ENCODE measurements at regions not wholly inside any gene's neighbourhood (a gene's known extent, or its start where the extent isn't known, plus 50 kb on each side); places are given as distances from the start of the nearest gene placed in this dataset.

DNA sequence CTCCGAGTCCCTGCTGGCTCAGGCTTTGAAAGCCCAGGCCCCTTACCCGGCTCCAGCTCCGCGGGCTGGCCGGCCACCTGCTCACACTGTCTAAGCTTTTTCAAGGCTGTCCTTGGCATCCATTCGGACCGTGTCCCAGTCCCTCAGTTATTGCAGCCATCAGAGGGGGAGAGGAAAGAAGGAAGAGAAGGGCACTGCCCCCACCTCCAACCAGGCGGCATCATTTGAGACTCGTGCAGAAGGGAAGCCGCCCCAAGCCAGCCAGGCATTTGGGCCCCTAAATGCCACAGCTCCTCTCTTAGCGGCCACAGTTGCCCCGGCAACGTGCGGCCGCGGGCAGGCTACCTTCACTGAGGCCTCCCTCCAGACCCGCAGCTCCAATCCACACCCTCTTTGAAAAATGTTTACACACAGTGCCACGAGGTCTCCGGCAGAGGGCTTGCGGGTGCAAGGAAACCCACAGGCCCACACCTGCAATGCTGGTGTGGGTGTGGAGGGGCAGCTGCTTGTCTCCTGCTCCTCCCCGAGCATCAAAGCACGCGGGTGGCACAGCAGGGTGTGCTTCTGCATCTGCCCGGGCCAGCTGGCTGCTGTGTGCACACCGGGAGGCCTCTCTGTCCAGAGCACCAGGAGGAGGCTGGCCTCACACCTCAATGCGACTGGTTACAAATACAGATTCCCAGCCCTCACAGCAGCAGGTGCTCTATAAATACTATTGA lies 124.4 kb downstream of the CTTN start:
- no peak for DNase-seq

DNA sequence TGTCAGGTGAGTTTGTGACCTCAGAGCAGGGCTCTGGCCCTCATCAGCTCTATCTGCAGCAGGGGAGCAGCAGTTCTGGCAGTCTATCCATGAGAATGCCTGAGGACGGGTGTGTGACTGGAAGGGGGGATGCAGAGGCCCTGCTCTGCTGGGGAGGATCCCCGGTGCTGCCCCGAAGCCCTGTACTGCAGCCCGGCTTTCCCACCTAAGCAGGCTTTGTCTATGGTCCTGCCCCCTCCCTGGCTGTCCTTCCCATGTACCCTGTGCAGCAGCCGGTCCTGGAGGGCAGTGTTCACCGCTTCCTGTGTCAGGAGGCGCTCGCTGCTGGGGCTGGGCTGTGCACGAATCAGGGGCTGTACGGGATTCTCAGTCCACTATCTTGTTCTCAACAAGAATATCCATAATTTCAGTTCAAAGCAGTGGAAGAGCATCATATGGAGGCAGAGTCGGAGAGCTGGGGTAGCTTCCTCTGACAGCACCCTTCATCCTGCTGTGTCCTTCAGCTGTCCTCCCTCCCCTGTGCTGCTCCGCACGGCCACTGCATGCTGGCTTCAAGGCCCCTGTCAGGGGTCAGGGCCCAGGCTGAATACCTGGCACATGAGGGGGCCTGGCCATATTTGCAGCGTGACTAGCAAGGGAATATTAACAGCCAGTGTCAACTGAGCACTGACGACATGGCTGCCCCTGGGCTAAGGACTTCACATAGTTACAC lies 125.2 kb downstream of the CTTN start:
- no peak for DNase-seq

DNA sequence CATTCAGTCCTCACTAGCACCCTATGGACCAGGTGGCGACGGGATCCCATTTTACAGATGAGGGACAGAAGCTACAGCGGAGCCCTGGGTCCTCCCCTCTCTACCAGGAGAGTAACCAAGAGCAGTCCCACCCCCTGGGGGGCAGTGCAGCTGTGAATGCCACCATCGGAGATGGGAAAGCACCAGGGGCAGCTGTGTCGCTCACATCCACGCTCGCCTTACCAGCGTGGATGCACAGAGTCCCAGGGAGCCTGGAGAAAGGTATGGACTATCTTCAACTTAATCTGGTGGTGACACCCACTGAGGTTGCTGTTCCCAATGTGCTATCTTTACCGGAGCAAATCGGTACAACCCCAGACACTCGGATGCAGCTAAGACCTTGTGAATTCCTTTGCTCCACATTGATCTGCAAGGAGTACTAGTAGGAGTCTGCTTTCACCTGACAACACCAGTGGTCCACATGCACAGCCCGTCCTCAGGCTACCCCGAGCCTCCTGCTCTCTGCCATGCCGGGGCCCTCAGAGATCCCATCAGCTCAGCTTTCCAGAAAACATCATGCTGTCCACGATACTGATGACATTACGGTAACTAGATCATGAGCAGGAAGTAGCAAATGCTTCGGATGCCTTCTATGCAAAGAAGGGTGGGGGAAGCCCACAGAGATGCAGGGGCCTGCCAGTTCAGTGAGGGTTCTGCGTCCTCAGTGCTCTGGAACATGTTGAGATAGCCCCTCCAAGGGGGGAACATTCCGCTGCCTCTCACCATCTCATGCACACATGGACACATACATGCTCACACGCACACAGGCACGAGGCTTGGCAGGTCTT lies 126.0 kb downstream of the CTTN start:
- no peak for DNase-seq

DNA sequence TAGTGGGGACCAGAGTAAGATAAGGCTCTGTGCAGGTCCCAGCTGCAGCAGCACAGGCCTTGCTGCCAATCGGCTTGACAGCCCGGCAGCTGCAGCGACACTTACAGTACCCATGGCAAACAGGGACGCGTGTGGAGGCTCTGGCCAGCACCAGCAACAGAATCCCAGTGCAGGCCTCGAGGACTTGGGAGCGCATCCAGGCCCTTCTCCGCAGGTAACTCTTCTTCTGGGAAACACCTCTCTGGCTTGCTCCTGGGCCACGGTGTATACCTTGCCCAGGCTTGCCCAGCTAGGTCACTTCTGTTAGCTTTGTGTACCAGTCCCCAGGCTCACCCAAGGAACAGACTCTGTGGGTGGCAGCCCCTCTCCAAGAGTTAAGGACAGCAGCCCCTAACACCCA lies 126.7 kb downstream of the CTTN start:
- DNase-seq: no peak

DNA sequence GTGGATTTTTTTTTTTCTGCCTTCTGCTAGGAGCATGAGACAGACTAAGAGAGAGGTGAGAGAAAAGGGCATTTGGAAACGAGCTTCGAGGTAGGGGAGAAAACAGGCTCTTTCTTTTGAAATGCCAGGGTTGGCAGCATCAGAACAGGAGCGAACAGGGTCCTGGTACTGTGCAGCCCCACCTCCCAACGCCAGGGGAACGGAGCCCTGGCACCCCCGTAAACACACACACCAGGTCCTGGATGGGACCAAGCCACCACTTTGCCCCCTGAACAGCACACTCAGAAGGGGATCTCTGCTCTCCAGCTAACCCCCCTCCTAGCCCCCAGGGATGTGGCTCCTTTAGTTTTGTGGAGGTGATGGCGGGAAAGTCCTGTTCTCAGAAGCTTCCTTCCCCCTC lies 127.1 kb downstream of the CTTN start:
- DNase-seq: no peak

DNA sequence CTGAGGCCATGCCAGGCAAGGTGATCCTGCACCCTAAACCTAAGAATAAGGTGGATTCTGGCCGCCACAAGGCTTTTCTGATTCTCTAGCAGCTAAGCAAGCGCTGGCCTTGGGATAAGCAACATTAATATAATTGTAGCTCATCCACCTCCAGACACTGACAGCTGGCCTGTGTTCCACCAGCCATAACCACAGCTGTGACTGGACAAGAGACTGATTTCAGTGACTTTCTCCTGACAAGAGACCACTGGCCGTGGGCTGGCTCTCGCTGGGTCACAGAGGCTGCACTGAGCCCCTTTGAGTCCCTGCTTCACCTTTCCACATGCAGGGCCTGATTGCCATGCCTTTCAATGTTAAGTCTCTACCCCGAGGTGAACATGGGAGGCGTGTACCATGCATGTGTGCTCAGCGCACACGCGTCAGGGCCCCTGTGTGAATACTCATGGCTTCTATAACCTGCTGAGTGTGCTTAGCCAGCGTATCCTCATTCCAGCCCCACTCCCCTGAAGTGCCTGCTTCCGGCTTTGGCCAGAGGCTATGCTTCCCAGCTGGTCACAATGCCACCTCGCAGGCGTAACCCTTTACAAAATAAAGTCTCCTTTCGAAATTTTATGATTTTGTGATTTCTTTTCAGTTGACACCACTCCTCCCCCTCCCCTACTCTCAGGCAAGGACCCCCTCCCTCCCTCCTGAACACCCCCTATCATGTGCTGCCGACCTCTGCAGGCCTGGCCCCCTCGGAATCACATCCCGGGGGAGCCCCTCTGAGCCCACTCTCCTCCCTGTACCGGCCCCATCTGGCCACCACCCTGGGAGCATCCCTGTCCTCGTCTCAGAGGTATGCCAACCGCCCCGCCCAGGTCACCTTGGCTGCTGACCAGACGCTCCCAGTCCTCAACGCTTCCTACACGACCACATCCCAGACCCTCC lies 128.1 kb downstream of the CTTN start:
- DNase-seq: no peak

DNA sequence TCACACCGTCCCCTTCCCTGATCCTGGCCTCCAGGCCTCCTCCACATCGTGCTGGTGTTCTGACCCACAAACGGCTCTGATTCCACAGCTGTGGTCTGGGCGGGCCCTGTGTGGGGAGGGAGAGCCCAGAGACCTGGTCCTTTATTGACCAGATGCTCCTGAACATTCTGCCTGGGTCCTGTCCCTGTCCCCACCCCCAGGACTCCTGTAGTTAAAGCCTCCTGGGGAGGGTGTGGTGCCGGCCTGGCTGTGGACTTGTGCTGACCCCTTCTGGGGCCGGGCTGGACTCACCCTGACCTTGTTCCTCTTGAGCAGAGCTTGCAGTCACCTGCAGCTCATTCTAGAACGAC lies 128.7 kb downstream of the CTTN start:
- DNase-seq: no peak

DNA sequence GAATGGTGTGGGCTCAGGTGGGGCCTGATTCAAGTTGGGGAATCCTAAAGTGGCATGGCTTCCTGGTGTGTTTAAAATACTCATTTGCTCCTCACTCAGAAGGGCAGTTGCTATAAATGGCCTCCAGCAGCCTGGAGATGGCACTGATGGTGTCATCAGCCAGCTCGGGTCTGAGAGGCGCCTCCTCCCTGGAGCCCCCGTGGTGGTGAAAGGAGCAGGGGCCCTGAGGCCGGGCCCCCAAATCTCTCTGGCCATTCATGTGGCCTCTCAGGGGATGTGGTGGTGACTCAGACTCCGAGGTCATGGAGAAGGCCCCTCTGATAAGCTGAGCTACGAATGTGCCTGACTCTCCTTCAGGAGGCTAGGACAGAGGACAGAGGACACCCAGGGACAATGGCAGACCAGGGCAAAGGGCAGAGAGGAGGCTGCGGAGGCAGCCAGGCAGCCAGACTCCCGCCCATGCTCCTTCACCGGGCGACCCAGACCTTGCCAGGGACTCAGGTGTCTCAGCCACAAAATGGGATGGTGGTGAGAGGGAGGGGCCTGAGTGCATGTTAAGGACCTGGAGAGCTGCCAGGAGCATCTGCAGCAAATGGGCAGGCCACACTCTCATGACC lies 129.2 kb downstream of the CTTN start:
- no peak for DNase-seq

DNA sequence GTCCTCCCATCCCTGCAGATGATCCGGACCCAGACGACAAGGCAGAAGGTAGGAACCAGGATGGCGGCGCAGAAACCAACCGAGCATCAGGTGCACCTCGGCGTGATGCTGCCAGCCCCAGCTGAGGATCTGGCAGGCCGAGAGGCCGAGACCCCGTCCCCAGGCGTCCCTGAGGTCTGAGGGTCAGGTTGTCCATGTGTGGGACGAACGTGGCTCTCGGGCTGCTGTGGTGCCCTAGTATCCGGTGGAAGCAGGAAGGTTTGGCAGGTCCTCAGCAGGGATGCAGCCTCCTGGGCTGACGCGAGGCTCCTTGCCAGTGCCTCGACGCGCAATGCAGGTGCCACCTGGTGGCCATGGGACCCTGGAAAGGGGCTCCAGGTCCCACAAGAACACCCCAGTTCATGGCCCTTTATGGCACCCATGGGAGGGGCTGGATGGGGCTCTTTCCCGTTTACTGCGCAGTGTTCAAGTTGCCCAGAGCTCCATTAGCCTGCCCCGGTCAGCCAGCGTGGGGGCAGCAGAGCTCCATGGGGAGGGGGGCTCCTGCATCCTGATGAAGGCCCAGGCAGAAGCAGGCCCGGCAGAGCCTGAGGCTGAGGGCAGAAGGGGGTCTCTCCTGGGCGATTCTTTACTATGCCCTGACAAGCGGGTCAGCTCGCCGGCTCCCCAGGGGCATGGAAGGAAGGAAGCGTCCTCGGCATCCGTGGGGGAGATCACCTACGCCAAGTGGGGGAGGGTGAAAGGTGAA lies 129.9 kb downstream of the CTTN start:
- DNase-seq: no peak

DNA sequence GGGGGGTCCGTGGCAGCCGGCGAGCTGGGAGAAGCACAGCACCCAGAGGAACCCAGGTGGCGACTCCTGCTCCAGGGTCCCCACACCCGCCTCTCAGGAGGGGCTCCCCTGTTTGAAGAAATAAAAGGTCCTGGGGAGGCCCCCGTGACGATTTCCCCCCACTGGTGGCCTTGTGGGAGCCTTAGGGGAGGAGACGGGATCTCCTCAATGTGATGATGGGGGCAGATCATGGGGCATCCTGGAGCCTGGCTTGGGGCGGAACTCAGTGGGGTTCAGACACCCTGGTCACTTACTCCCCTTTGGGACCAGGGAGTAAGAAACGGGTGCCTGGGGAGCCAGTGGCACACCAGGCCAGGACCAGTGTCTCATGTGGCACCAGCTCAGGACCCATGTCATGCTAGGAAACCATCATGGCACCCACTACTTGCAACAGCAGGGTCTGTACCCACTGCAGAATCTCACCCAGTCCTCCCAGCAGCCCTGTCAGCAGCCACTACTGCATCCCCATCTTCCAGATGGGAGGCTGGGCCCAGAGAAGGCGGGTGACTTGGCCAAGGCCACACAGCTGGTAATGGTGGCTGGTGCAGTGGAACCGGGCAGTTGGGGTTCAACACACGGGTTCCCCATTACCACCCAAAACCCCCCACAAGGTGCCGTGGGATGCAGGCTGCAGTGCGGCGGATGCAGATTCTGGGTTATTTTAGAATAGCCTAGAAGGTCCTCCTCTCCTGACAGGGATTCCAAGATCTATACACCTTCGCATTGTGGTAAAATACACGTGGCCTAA lies 130.7 kb downstream of the CTTN start:
- no peak for DNase-seq

DNA sequence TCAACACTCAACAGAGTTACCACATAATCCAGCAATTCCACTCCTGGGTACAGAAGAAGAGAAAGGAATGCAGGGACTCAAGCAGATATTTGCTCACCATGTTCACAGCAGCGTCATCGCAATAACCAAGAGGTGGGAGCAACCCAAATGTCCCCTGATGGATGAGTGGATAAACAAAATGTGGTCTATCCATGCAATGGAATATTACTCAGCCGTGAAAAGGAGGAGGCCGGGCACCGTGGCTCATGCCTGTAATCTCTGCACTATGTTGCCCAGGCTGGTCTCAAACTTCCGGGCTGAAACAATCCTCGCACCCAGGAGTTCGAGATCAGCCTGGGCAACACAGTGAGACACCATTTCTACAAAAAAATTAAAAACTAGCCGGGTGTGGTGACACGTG lies 131.7 kb downstream of the CTTN start:
- DNase-seq: no peak

DNA sequence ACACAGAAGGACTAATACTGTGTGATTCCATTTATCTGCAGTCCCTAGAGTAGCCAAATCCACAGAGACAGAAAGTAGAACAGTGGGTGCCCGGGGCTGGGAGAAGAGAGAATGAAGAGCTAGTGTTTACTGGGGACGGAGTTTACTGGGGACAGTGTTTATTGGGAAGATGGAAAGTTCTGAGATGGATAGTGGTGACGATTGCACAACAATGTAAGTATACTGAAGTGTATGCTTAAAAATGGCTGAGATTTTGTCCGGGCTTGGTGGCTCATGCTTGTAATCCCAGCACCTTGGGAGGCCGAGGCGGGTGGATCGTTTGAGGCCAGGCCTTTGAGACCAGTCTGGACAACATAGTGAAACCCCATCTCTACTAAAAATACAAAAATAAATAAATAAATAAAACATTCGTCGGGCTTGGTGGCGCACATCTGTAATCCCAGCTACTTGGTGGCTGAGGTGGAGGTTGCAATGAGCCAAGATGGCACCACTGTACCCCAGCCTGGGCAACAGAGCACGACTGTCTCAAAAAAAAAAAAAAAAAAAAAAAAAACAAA lies 132.4 kb downstream of the CTTN start:
- no peak for DNase-seq

DNA sequence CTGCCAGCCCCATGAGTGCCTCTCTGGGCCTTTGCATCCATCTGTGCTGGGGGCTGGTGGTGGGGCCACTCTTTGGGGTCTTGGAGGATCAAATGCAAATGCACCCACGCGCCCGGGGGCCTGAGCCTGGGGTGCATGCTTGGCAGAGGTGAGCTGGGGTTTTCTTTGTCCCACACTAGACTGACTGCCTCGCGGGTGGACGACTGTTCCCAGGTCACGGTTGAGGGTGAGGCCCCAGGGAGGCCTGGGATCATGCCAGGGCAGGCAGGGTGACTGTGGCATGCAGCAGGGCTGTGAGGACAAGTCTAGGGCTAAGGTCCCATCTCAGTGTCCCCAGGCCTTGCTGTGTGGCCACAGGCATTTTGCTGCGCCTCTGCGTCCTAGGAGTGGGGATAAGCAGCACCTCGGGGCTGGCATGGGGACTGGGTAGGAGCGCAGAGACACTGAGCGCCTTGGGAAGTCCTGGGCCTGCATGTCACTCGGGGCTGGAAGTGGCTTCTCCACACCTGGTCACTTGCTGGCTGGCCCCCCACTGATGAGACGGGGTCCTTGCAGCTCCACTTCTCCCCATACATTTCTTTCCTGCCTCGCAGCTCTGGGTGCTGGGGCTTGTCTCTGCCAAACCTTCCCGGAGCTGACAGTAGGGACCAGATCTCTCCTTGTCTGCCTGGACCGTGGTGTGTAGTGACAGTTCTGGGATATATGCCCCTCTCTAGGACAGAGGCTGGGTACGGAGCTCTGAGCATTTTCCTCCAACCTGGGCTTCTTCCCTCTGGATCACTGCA lies 133.1 kb downstream of the CTTN start:
- no peak for DNase-seq

DNA sequence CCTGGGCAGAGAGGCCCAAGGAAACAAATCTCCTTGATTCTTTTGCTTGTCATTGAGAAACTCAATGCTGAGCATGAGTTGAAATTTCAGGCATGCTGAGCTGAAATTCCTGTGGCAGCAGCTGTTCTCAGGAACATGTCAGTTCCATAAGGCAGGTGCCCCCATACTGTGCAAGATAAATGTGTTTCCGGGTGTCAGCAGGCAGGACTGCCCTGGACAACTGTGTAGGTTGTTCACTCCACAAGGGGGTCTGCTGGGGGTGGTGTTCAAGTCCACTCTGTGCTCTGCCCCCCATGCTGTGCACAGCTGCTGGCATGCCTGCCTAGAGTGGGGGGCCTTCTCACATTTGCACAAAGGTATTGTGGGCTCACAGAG lies 133.7 kb downstream of the CTTN start:
- DNase-seq: no peak

DNA sequence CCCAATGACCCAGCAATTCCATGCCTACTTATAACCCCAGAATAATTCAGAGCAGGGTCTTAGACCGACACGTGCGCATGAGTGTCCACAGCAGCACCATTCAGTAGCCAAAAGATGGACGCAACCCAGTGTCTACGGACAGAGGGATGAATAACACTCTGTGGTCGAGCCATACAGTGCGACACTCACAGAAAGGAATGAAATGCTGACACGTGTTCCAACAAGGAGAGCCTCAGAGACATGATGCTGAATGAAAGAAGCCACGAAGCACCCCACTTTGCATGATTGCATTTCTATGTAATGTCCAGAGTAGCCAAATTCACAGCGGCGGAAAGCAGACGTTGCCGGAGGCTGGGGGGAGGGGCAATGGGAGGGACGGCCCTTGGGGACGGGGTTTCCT lies 134.4 kb downstream of the CTTN start:
- no peak for DNase-seq

DNA sequence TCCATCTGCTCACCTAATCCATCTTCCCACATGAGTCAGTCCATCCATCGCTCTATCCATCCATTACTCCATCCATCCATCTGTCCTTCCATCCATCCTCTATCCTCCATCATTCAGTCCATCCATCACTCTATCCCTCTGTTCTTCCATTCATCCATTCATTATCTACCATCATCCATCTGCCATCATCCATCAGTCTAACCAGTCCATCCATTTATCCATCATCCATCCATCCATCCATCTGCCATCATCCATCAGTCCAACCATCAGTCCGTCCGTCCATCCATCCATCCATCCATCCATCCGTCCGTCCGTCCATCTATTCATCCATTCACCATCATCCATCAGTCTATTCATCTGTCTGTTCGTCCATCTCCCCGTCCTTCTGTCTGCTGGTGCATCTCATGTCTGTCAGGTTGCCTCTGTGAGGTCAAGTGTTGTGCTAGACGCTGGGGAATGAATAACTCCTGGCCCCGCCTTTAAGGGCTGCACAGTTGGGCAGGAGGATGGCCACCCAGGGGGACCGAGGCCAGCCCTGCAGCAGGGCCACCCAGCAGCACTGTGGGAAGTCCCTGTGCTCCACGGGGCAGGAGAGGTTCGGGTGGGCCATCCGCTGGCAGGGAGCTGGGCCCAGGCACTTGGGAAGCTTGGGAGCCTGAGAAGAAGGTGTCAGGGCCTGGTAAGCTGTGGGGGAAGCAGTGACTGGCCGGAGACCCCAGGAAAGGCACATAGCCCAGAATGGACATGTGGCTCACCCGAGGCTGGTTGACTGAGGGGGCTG lies 137.1 kb downstream of the CTTN start:
- DNase-seq: no peak

DNA sequence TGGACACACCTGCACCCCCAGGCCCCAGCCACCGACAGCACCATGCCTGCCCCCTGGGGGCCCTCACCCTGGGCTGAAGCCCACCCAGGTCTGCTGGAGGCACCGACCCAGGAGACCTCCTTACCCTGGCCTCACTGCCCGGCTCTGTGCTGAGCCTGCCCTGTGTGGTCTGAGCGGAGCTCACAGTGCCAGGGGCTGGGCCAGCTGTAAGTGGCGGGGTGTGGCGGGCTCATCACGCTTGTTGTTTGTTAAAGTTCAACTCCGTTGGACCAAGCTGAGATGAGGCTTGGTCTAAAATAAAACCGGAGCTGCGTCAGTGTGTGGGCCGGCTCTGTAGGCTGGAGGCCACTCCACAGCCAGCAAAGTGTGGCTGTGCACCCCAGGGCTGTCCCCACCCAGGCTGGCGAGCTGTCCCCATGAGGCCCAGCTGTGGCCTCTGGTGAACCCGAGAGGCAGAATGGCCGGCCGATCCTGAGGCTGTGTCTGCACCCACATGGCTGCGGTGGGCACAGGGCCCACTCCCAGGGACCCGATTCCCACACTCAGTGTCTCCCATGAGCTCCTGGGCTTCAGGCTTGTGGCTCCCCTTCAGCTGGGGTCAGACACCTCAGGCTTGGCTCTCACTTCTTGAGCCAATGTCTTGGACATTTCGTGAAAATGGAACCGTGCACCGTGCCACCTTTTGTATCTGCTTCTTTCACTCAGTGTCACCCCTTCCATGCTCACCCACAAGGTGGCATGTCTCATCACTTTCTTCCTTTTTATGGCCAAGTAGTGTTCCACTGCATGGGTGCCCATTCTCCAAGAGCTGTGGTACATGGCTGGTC lies 137.9 kb downstream of the CTTN start:
- no peak for DNase-seq
